PC-3 (cell line): ENCODE measurements at regions not wholly inside any gene's neighbourhood (a gene's known extent, or its start where the extent isn't known, plus 50 kb on each side); places are given as distances from the start of the nearest gene placed in this dataset.

Experiments
- EZH2 ChIP-seq: fragments of 300-600 bp; sonication (generic); IDR thresholded peaks from one replicate; pipeline ENCODE4 v1.6.1; 2017; ENCODE audit warnings: antibody characterized with exemption, mild to moderate bottlenecking, low read length; ENCODE audit not compliant: unreplicated experiment
- EZH2phosphoT487 ChIP-seq: fragments of 300-600 bp; sonication (generic); IDR thresholded peaks from 2 replicates; pipeline ENCODE4 v1.6.1; 2018; ENCODE audit warnings: mild to moderate bottlenecking, antibody characterized with exemption, low read length, borderline replicate concordance
- TF ChIP-seq, protein P1 (sequence below): fragments of 300-600 bp; sonication (generic); conservative IDR thresholded peaks from 2 replicates; pipeline ENCODE4 v1.5.1; 2017; ENCODE audit warnings: antibody characterized with exemption, low read depth, mild to moderate bottlenecking, low read length

- TF ChIP-seq, protein P1, sequence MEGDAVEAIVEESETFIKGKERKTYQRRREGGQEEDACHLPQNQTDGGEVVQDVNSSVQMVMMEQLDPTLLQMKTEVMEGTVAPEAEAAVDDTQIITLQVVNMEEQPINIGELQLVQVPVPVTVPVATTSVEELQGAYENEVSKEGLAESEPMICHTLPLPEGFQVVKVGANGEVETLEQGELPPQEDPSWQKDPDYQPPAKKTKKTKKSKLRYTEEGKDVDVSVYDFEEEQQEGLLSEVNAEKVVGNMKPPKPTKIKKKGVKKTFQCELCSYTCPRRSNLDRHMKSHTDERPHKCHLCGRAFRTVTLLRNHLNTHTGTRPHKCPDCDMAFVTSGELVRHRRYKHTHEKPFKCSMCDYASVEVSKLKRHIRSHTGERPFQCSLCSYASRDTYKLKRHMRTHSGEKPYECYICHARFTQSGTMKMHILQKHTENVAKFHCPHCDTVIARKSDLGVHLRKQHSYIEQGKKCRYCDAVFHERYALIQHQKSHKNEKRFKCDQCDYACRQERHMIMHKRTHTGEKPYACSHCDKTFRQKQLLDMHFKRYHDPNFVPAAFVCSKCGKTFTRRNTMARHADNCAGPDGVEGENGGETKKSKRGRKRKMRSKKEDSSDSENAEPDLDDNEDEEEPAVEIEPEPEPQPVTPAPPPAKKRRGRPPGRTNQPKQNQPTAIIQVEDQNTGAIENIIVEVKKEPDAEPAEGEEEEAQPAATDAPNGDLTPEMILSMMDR: no peak
- TF ChIP-seq EZH2 (no peak), EZH2phosphoT487 (no peak)
These were observed 151.9 kb upstream of the CPM start for GRCh38 chr12:69084816-69085378.
